ENCODE measurements at regions not wholly inside any gene's neighbourhood (a gene's known extent, or its start where the extent isn't known, plus 50 kb on each side); places are given as distances from the start of the nearest gene placed in this dataset.

- Histone ChIP-seq H3K9ac (ENCODE audit: low read length) (no peak overlapping the region), H3K36me3 (ENCODE audit: control insufficient read depth, insufficient read depth, low read length) (no peaks in the 10 kb centered on the region), H3K27me3 (ENCODE audit: control insufficient read depth, insufficient read depth, low read length) (no peaks in the 10 kb centered on the region), H3K4me1 (ENCODE audit: control insufficient read depth, insufficient read depth, low read length) (no peaks in the 10 kb centered on the region), H3K4me3 (ENCODE audit: low read length) (no peak overlapping the region), H3K27ac (ENCODE audit: low read depth, low read length) (no peak overlapping the region)
Measured at GRCh38 chr1:194161591-194161990, 975.2 kb upstream of the B3GALT2 start.

GRCh38 chr1:194159941-194160340 lies 973.5 kb upstream of the B3GALT2 start:
- H3K4me1 ChIP-seq (ENCODE audit: control insufficient read depth, insufficient read depth, low read length) = no peaks in the 10 kb centered on the region
- H3K9ac ChIP-seq (ENCODE audit: low read length) = no peak overlapping the region
- H3K4me3 ChIP-seq (ENCODE audit: low read length) = no peak overlapping the region
- no peaks in the 10 kb centered on the region for H3K27me3 ChIP-seq (ENCODE audit: control insufficient read depth, insufficient read depth, low read length)
- no peaks in the 10 kb centered on the region for H3K36me3 ChIP-seq (ENCODE audit: control insufficient read depth, insufficient read depth, low read length)
- no peak overlapping the region for H3K27ac ChIP-seq (ENCODE audit: low read depth, low read length)

GRCh38 chr1:194155962-194156361 lies 969.5 kb upstream of the B3GALT2 start:
- Histone ChIP-seq H3K4me1 (ENCODE audit: control insufficient read depth, insufficient read depth, low read length) (no peaks in the 10 kb centered on the region), H3K36me3 (ENCODE audit: control insufficient read depth, insufficient read depth, low read length) (no peaks in the 10 kb centered on the region), H3K27me3 (ENCODE audit: control insufficient read depth, insufficient read depth, low read length) (no peaks in the 10 kb centered on the region), H3K27ac (ENCODE audit: low read depth, low read length) (no peak overlapping the region), H3K4me3 (ENCODE audit: low read length) (no peak overlapping the region), H3K9ac (ENCODE audit: low read length) (no peak overlapping the region)

- Histone ChIP-seq H3K36me3 (ENCODE audit: control insufficient read depth, insufficient read depth, low read length) (no peaks in the 10 kb centered on the region), H3K4me3 (ENCODE audit: low read length) (no peak overlapping the region), H3K27me3 (ENCODE audit: control insufficient read depth, insufficient read depth, low read length) (no peaks in the 10 kb centered on the region), H3K9ac (ENCODE audit: low read length) (no peak overlapping the region), H3K27ac (ENCODE audit: low read depth, low read length) (no peak overlapping the region), H3K4me1 (ENCODE audit: control insufficient read depth, insufficient read depth, low read length) (no peaks in the 10 kb centered on the region)
Measured at GRCh38 chr1:194151056-194151455, 964.6 kb upstream of the B3GALT2 start.

DNA sequence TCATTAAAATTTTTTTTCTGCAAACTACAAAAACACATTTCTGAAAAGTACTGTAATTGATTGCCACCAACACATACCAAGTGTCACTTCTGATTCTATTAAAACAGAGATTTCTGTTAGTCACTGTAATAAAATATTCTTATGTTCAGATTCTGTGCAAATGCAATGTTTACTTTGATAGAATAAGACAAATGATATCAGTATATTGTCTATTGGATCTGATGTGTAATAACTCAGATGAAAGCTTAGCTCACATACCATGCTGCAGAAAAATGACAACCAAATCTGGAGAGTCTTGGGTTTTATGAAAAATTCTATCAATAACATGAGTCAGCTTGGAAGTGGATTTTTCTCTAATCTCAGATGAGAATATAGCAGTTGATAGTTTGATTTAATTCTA lies 963.8 kb upstream of the B3GALT2 start:
- Histone ChIP-seq H3K27ac (ENCODE audit: low read depth, low read length) (no peak overlapping the region), H3K27me3 (ENCODE audit: control insufficient read depth, insufficient read depth, low read length) (no peaks in the 10 kb centered on the region), H3K36me3 (ENCODE audit: control insufficient read depth, insufficient read depth, low read length) (no peaks in the 10 kb centered on the region), H3K4me1 (ENCODE audit: control insufficient read depth, insufficient read depth, low read length) (no peaks in the 10 kb centered on the region), H3K9ac (ENCODE audit: low read length) (no peak overlapping the region), H3K4me3 (ENCODE audit: low read length) (no peak overlapping the region)

- Histone ChIP-seq H3K27me3 (ENCODE audit: control insufficient read depth, insufficient read depth, low read length) (no peaks in the 10 kb centered on the region), H3K4me3 (ENCODE audit: low read length) (no peak overlapping the region), H3K27ac (ENCODE audit: low read depth, low read length) (no peak overlapping the region), H3K4me1 (ENCODE audit: control insufficient read depth, insufficient read depth, low read length) (no peaks in the 10 kb centered on the region), H3K9ac (ENCODE audit: low read length) (no peak overlapping the region), H3K36me3 (ENCODE audit: control insufficient read depth, insufficient read depth, low read length) (no peaks in the 10 kb centered on the region)
Measured at GRCh38 chr1:194133152-194133551, 946.7 kb upstream of the B3GALT2 start.

DNA sequence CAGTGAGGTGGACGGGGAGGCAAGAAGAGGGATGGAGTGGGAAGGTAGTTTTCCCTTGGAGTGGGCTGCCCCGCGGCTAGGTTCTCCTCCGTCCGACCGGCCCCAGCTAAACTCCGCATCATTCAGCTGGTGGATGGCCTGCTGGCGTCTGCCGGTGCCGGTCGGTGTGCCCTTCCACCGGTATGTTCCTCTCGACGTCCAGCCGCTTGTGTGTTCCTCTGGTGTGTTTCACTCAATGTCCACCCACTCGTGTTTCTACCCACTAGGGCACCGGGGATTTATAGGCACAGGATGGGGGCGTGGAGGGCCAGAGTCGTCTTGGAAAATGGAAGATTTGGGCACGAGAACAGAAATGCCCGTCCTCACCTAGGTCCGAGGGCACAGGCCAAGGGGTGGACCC lies 931.7 kb upstream of the B3GALT2 start:
- H3K27me3 ChIP-seq (ENCODE audit: control insufficient read depth, insufficient read depth, low read length) = no peaks in the 10 kb centered on the region
- H3K4me3 ChIP-seq (ENCODE audit: low read length) = no peak overlapping the region
- H3K36me3 ChIP-seq (ENCODE audit: control insufficient read depth, insufficient read depth, low read length) = no peaks in the 10 kb centered on the region
- no peak overlapping the region for H3K9ac ChIP-seq (ENCODE audit: low read length)
- H3K4me1 ChIP-seq (ENCODE audit: control insufficient read depth, insufficient read depth, low read length) = no peaks in the 10 kb centered on the region
- H3K27ac ChIP-seq (ENCODE audit: low read depth, low read length) = no peak overlapping the region

GRCh38 chr1:194117582-194117981 lies 931.2 kb upstream of the B3GALT2 start:
- Histone ChIP-seq H3K9ac (ENCODE audit: low read length) (no peak overlapping the region), H3K27ac (ENCODE audit: low read depth, low read length) (no peak overlapping the region), H3K4me3 (ENCODE audit: low read length) (no peak overlapping the region), H3K36me3 (ENCODE audit: control insufficient read depth, insufficient read depth, low read length) (no peaks in the 10 kb centered on the region), H3K4me1 (ENCODE audit: control insufficient read depth, insufficient read depth, low read length) (no peaks in the 10 kb centered on the region), H3K27me3 (ENCODE audit: control insufficient read depth, insufficient read depth, low read length) (no peaks in the 10 kb centered on the region)

DNA sequence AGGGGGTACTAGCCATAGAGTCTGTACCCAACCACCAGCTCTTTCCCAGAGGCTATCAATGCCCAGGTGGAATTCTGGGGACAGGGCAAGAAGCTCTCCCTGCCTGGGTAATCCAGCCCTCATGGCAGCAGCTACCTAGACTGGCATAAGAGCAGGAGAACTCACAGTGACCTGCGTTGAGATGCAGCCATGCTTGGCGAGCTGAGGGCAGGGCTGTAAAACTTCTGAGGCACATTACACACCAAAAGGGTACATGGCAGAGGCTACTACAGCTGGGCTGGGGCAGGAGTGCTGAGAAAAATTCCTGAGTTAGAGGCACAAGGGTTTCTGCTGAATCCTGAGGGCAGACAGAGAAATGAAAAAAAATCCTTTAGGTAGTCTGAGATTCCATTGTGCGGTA lies 927.9 kb upstream of the B3GALT2 start:
- H3K9ac ChIP-seq (ENCODE audit: low read length) = no peak overlapping the region
- H3K27me3 ChIP-seq (ENCODE audit: control insufficient read depth, insufficient read depth, low read length) = no peaks in the 10 kb centered on the region
- no peaks in the 10 kb centered on the region for H3K4me1 ChIP-seq (ENCODE audit: control insufficient read depth, insufficient read depth, low read length)
- H3K27ac ChIP-seq (ENCODE audit: low read depth, low read length) = no peak overlapping the region
- H3K4me3 ChIP-seq (ENCODE audit: low read length) = no peak overlapping the region
- no peaks in the 10 kb centered on the region for H3K36me3 ChIP-seq (ENCODE audit: control insufficient read depth, insufficient read depth, low read length)

GRCh38 chr1:194105381-194105780 lies 919.0 kb upstream of the B3GALT2 start:
- no peaks in the 10 kb centered on the region for H3K27me3 ChIP-seq (ENCODE audit: control insufficient read depth, insufficient read depth, low read length)
- H3K36me3 ChIP-seq (ENCODE audit: control insufficient read depth, insufficient read depth, low read length) = no peaks in the 10 kb centered on the region
- H3K4me3 ChIP-seq (ENCODE audit: low read length) = no peak overlapping the region
- H3K9ac ChIP-seq (ENCODE audit: low read length) = no peak overlapping the region
- H3K4me1 ChIP-seq (ENCODE audit: control insufficient read depth, insufficient read depth, low read length) = no peaks in the 10 kb centered on the region
- H3K27ac ChIP-seq (ENCODE audit: low read depth, low read length) = no peak overlapping the region

DNA sequence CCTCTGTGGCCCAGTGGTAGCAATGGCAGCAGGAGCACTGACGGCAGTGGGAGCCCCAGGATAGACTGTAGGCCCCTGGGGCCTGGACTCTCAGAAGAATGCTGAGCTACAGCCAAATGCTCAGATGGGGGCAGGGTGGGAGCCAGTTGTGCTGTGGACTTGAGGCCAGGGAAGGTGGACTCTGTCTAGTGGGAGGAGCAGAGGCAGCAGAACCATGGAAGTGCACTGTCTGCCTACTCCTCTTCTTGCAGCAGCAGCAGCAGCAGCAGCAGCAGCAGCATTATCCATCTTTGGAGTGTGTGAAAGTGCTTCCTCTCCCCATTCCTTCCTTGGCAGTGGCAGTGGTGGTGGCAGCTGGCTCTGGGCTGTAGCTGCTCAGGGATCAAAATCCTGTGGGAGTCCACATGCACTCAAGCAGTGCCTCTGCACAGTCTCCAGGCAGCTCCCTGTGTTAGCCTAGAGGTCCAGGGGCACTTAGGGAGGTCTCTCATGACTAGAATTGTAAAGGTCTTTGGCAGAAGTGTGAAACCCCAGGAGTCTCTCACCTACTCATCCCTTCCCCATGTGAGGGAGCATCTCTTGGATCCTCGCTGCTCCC lies 917.9 kb upstream of the B3GALT2 start:
- no peaks in the 10 kb centered on the region for H3K4me1 ChIP-seq (ENCODE audit: control insufficient read depth, insufficient read depth, low read length)
- no peaks in the 10 kb centered on the region for H3K27me3 ChIP-seq (ENCODE audit: control insufficient read depth, insufficient read depth, low read length)
- no peak overlapping the region for H3K9ac ChIP-seq (ENCODE audit: low read length)
- H3K4me3 ChIP-seq (ENCODE audit: low read length) = no peak overlapping the region
- no peaks in the 10 kb centered on the region for H3K36me3 ChIP-seq (ENCODE audit: control insufficient read depth, insufficient read depth, low read length)
- H3K27ac ChIP-seq (ENCODE audit: low read depth, low read length) = no peak overlapping the region

- H3K27ac ChIP-seq (ENCODE audit: low read depth, low read length) = no peak overlapping the region
- H3K36me3 ChIP-seq (ENCODE audit: control insufficient read depth, insufficient read depth, low read length) = no peaks in the 10 kb centered on the region
- no peaks in the 10 kb centered on the region for H3K4me1 ChIP-seq (ENCODE audit: control insufficient read depth, insufficient read depth, low read length)
- H3K9ac ChIP-seq (ENCODE audit: low read length) = no peak overlapping the region
- H3K27me3 ChIP-seq (ENCODE audit: control insufficient read depth, insufficient read depth, low read length) = no peaks in the 10 kb centered on the region
- no peak overlapping the region for H3K4me3 ChIP-seq (ENCODE audit: low read length)
Measured at GRCh38 chr1:194103516-194104246, 917.3 kb upstream of the B3GALT2 start.

- no peak overlapping the region for H3K27ac ChIP-seq (ENCODE audit: low read depth, low read length)
- H3K4me3 ChIP-seq (ENCODE audit: low read length) = no peak overlapping the region
- no peak overlapping the region for H3K9ac ChIP-seq (ENCODE audit: low read length)
- H3K36me3 ChIP-seq (ENCODE audit: control insufficient read depth, insufficient read depth, low read length) = no peaks in the 10 kb centered on the region
- no peaks in the 10 kb centered on the region for H3K4me1 ChIP-seq (ENCODE audit: control insufficient read depth, insufficient read depth, low read length)
- no peaks in the 10 kb centered on the region for H3K27me3 ChIP-seq (ENCODE audit: control insufficient read depth, insufficient read depth, low read length)
Measured at GRCh38 chr1:194103101-194103500, 916.7 kb upstream of the B3GALT2 start.
